Esophagus squamous epithelium (tissue), 5 donors: ENCODE measurements at regions not wholly inside any gene's neighbourhood (a gene's known extent, or its start where the extent isn't known, plus 50 kb on each side); places are given as distances from the start of the nearest gene placed in this dataset.

Experiments
- DNase-seq: peaks from one replicate; lab custom pipeline; 2025; lab: John Stamatoyannopoulos, UW
- H3K27ac ChIP-seq, 4 donors: fragments of 200-600 bp; sonication (generic); one replicate each; pipeline ENCODE4 v1.5.1; 2016 to 2019; ENCODE audit warnings: mild to moderate bottlenecking in 1 of 4
- H3K27me3 ChIP-seq, 4 donors: fragments of 200-600 bp; sonication (generic); 1 replicate in 3 of 4; 2 replicates in 1 of 4; pipeline versions ENCODE4 v1.5.1 to v1.6.0; 2017 to 2021; ENCODE audit warnings: antibody characterized with exemption in 1 of 4
- H3K36me3 ChIP-seq, 3 donors: fragments of 200-600 bp; sonication (generic); one replicate each; pipeline ENCODE4 v1.5.1; 2016 to 2019
- H3K4me1 ChIP-seq, 3 donors: fragments of 200-600 bp; sonication (generic); one replicate each; pipeline ENCODE4 v1.5.1; 2017 to 2019
- H3K4me3 ChIP-seq, 4 donors: fragments of 200-600 bp; sonication (generic); 1 replicate in 3 of 4; 2 replicates in 1 of 4; pipeline ENCODE4 v1.5.1; 2016 to 2019; ENCODE audit warnings: mild to moderate bottlenecking in 2 of 4, moderate library complexity in 1 of 4
- H3K9me3 ChIP-seq, 3 donors: fragments of 200-600 bp; sonication (generic); one replicate each; pipeline ENCODE4 v1.5.1; 2016 to 2019
- CTCF ChIP-seq, 6 experiments: fragments of 450-650 bp in 4 of 6; fragments of 200-600 bp in 2 of 6; sonication (generic) in 2 of 6; IDR thresholded peaks; one replicate each; pipeline ENCODE4 v1.5.1; 2016 to 2019; ENCODE audit warnings: antibody characterized with exemption in 6 of 6, mild to moderate bottlenecking in 4 of 6, moderate library complexity in 4 of 6
- POLR2A ChIP-seq, 4 donors: fragments of 450-650 bp; IDR thresholded peaks; one replicate each; pipeline ENCODE4 v1.6.1; 2017; ENCODE audit warnings: antibody characterized with exemption in 4 of 4, mild to moderate bottlenecking in 4 of 4, moderate library complexity in 3 of 4
- WGBS, 2 donors: methylation state at CpG; one replicate each; pipeline ENCODE4 v1.1.5; 2018; 5-methylcytosine and 5-hydroxymethylcytosine counted together
- intact Hi-C: fragments of 100-400 bp; cut with DNase I; formaldehyde crosslinking; loops from one replicate; pipeline ENCODE4 v1.15.0; 2022
- donor health status: DM: yes; HTN: yes; CAD: no.

- H3K4me3 ChIP-seq, result no peak overlapping the region
- H3K27me3 ChIP-seq, result no peaks in the 10 kb centered on the region
- H3K9me3 ChIP-seq, result peaks cover 0 to 9% (median 0%) of the 10 kb centered on the region in 3 donors
- TF ChIP-seq CTCF (IDR thresholded peaks at IDR 0.05), result no peak
- TF ChIP-seq POLR2A (IDR thresholded peaks at IDR 0.05), result no peak
- WGBS, 2 donors, result 82 to 86% methylated on average over 6 of the region's 6 CpGs
- no peak for DNase-seq
- no peak overlapping the region for H3K27ac ChIP-seq
- peaks cover 0 to 16% (median 8%) of the 10 kb centered on the region in 3 donors for H3K4me1 ChIP-seq
- H3K36me3 ChIP-seq, result peaks cover 0 to 52% (median 0%) of the 10 kb centered on the region in 3 donors
- intact Hi-C loops, result no loop called here
Observed at GRCh38 chr20:19897891-19898290, 119.3 kb upstream of the NAA20 start.

DNA sequence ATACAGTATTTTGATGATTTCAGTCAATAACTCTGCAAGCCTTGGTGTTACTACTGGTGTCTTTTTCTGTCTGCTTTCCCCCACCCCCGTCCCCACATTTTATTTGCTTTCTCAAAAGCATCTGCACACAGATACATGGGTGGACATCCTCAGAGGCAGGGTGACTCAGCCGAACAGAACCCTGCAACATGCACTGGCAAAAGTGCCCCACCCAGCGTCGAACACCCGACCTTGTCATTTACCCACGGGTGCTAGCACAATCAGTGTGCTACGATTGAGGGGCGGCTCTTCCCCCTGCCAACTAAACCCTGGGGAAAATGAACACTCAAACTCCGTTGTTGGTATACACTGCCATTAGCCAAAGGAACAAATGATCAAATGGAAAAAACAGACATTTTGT is 115.9 kb upstream of the NAA20 start:
- Histone ChIP-seq H3K27me3 (no peaks in the 10 kb centered on the region), H3K27ac (peak overlapping the region in 1 of 4 donors; percentile 13), H3K9me3 (peaks cover 0 to 9% (median 0%) of the 10 kb centered on the region in 3 donors), H3K4me1 (peaks cover 0 to 25% (median 14%) of the 10 kb centered on the region in 3 donors), H3K4me3 (no peak overlapping the region), H3K36me3 (peaks cover 0 to 29% (median 0%) of the 10 kb centered on the region in 3 donors)
- no peak for DNase-seq
- TF ChIP-seq CTCF (IDR thresholded peaks at IDR 0.05) (peak in 1 of 6 experiments; percentile 11), POLR2A (IDR thresholded peaks at IDR 0.05) (no peak)
- intact Hi-C loops, result no loop called here
- WGBS, 2 donors, result 59 to 78% methylated on average over 8 to 9 of the region's 9 CpGs

GRCh38 chr20:19903168-19903811 is 113.9 kb upstream of the NAA20 start:
- intact Hi-C loops, result no loop called here
- Histone ChIP-seq H3K4me1 (peaks cover 0 to 25% (median 19%) of the 10 kb centered on the region in 3 donors), H3K36me3 (peaks cover 0 to 19% (median 0%) of the 10 kb centered on the region in 3 donors), H3K4me3 (no peak overlapping the region), H3K9me3 (peaks cover 0 to 9% (median 0%) of the 10 kb centered on the region in 3 donors), H3K27ac (peak overlapping the region in 2 of 4 donors; percentile 23 to 42), H3K27me3 (no peaks in the 10 kb centered on the region)
- 39 to 47% methylated on average over 8 to 9 of the region's 10 CpGs for WGBS, 2 donors
- TF ChIP-seq CTCF (IDR thresholded peaks at IDR 0.05) (peak in 3 of 6 experiments; percentile 14 to 23 (median 20)), POLR2A (IDR thresholded peaks at IDR 0.05) (no peak)
- no peak for DNase-seq

DNA sequence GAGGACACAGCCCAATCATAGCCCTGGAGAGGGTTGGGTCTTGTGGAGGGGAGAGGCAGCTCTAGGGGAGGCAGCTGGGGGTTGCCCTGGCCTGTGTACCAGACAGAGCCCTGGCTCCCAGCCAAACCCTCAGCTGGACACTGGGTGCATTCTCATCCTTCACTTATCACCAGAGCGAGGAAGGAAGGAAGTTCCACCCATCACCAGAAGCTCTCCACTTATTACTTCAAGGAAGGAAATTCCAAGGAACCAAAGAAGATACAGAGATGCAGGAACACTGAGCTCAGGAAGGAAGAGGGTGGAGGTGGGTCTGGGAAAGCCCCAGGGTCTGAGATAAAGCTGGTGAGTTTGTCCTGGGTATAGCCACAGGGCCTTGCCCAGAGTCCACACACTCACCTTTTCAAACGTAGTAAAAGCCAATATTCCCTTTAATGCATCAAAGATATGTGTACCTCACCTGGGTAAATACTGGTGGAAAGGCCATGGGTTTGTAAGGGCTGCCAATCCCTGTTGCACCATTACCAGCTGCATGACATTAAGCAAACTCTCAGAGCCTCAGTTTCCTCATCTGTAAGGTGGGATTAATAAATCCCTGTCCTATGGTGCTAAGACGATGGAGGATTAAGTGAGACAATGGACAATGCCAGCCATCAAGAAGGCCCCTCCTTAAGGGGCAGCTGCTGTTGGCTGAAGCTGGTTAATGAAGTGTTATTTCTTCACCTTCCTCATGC is 109.7 kb upstream of the NAA20 start:
- Histone ChIP-seq H3K27me3 (no peaks in the 10 kb centered on the region), H3K9me3 (no peaks in the 10 kb centered on the region), H3K27ac (peak overlapping the region in 1 of 4 donors; percentile 14), H3K4me1 (peaks cover 0 to 47% (median 15%) of the 10 kb centered on the region in 3 donors), H3K36me3 (peaks cover 0 to 5% (median 0%) of the 10 kb centered on the region in 3 donors), H3K4me3 (no peak overlapping the region)
- WGBS, 2 donors, result 60 to 73% methylated on average over 2 of the region's 3 CpGs
- intact Hi-C loops, result no loop called here
- TF ChIP-seq POLR2A (IDR thresholded peaks at IDR 0.05) (no peak), CTCF (IDR thresholded peaks at IDR 0.05) (no peak)
- no peak for DNase-seq

- Histone ChIP-seq H3K9me3 (no peaks in the 10 kb centered on the region), H3K36me3 (peaks cover 0 to 5% (median 0%) of the 10 kb centered on the region in 3 donors), H3K4me1 (peaks cover 0 to 47% (median 11%) of the 10 kb centered on the region in 3 donors), H3K27me3 (no peaks in the 10 kb centered on the region), H3K4me3 (no peak overlapping the region), H3K27ac (no peak overlapping the region)
- TF ChIP-seq CTCF (IDR thresholded peaks at IDR 0.05), result no peak
- TF ChIP-seq POLR2A (IDR thresholded peaks at IDR 0.05), result no peak
- DNase-seq, result no peak
- intact Hi-C loops, result no loop called here
- WGBS, 2 donors, result 68 to 70% methylated on average over 4 of the region's 4 CpGs
Observed at GRCh38 chr20:19908576-19908975, 108.6 kb upstream of the NAA20 start.
